Activated gamma-delta T cell treated with Interleukin-2 at 50 U/mL for 16 hours (primary cell): ENCODE measurements at regions not wholly inside any gene's neighbourhood (a gene's known extent, or its start where the extent isn't known, plus 50 kb on each side); places are given as distances from the start of the nearest gene placed in this dataset.
"Not testable (repeated sequence)": the region's sequence is repeated elsewhere in the genome, so short reads cannot be mapped to it uniquely, and the experiment has no call there.

Source experiments
- DNase-seq: peaks from one replicate; pipeline ENCODE4 v3.0.0-alpha.2; 2020

GRCh38 chr18:47727409-47727808 lies 203.1 kb downstream of the SMAD2 start:
- DNase-seq: no peak

GRCh38 chr18:47726550-47726949 lies 203.9 kb downstream of the SMAD2 start:
- no peak for DNase-seq

GRCh38 chr18:47725656-47726055 lies 204.8 kb downstream of the SMAD2 start:
- no peak for DNase-seq

- DNase-seq: no peak
These were observed 206.1 kb downstream of the SMAD2 start for GRCh38 chr18:47724186-47724975.

GRCh38 chr18:47721876-47722275 lies 208.6 kb downstream of the SMAD2 start:
- DNase-seq: no peak

GRCh38 chr18:47720741-47721140 lies 209.7 kb downstream of the SMAD2 start:
- no peak for DNase-seq

GRCh38 chr18:47719096-47719780 lies 211.2 kb downstream of the SMAD2 start:
- no peak for DNase-seq

- no peak for DNase-seq
These were observed 211.8 kb downstream of the SMAD2 start for GRCh38 chr18:47718646-47719045.

- no peak for DNase-seq
These were observed 213.2 kb downstream of the SMAD2 start for GRCh38 chr18:47717257-47717656.

- no peak for DNase-seq
These were observed 213.8 kb downstream of the SMAD2 start for GRCh38 chr18:47716632-47717185.

GRCh38 chr18:47710451-47710850 lies 220.0 kb downstream of the SMAD2 start:
- no peak for DNase-seq

- DNase-seq: no peak
These were observed 220.9 kb downstream of the SMAD2 start for GRCh38 chr18:47709556-47709955.

GRCh38 chr18:47708206-47708605 lies 222.3 kb downstream of the SMAD2 start:
- no peak for DNase-seq

- DNase-seq: no peak
These were observed 229.3 kb downstream of the SMAD2 start for GRCh38 chr18:47701134-47701533.

GRCh38 chr18:47696870-47697269 lies 233.6 kb downstream of the SMAD2 start:
- DNase-seq: no peak

- DNase-seq: no peak
These were observed 238.8 kb downstream of the SMAD2 start for GRCh38 chr18:47691611-47692010.

- DNase-seq: not testable (repeated sequence)
These were observed 239.7 kb downstream of the SMAD2 start for GRCh38 chr18:47690778-47691177.

- DNase-seq: no peak
These were observed 241.1 kb downstream of the SMAD2 start for GRCh38 chr18:47689371-47689770.

GRCh38 chr18:47686806-47687205 lies 243.7 kb downstream of the SMAD2 start:
- DNase-seq: no peak

GRCh38 chr18:47683774-47684173 lies 246.7 kb downstream of the SMAD2 start:
- DNase-seq: no peak

GRCh38 chr18:47682876-47683275 lies 247.6 kb downstream of the SMAD2 start:
- DNase-seq: no peak

- no peak for DNase-seq
These were observed 250.0 kb downstream of the SMAD2 start for GRCh38 chr18:47680488-47680887.

GRCh38 chr18:47679864-47680263 lies 250.6 kb downstream of the SMAD2 start:
- DNase-seq: no peak

GRCh38 chr18:47677952-47678351 lies 252.5 kb downstream of the SMAD2 start:
- DNase-seq: no peak
